B cell (primary cell): ENCODE measurements at regions not wholly inside any gene's neighbourhood (a gene's known extent, or its start where the extent isn't known, plus 50 kb on each side); places are given as distances from the start of the nearest gene placed in this dataset.

Source experiments
- EZH2 ChIP-seq: IDR thresholded peaks from 2 replicates; pipeline ENCODE4 v1.6.1; 2012; ENCODE audit warnings: borderline replicate concordance, low read depth, mild to moderate bottlenecking, moderate library complexity, low read length; ENCODE audit not compliant: insufficient read depth, poor library complexity, severe bottlenecking
- TF ChIP-seq, protein P1 (sequence below): fragments of 200-600 bp; IDR thresholded peaks from one replicate; pipeline ENCODE4 v1.8.0; 2022; ENCODE audit warnings: antibody characterized with exemption, mild to moderate bottlenecking

GRCh38 chr3:104819333-104819732 is 547.4 kb upstream of the ALCAM start:
- TF ChIP-seq, protein P1, sequence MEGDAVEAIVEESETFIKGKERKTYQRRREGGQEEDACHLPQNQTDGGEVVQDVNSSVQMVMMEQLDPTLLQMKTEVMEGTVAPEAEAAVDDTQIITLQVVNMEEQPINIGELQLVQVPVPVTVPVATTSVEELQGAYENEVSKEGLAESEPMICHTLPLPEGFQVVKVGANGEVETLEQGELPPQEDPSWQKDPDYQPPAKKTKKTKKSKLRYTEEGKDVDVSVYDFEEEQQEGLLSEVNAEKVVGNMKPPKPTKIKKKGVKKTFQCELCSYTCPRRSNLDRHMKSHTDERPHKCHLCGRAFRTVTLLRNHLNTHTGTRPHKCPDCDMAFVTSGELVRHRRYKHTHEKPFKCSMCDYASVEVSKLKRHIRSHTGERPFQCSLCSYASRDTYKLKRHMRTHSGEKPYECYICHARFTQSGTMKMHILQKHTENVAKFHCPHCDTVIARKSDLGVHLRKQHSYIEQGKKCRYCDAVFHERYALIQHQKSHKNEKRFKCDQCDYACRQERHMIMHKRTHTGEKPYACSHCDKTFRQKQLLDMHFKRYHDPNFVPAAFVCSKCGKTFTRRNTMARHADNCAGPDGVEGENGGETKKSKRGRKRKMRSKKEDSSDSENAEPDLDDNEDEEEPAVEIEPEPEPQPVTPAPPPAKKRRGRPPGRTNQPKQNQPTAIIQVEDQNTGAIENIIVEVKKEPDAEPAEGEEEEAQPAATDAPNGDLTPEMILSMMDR: no peak
- no peak for TF ChIP-seq EZH2
